Activated T-cell treated with anti-CD3 and anti-CD28 coated beads for 4 hours (primary cell): ENCODE measurements at regions not wholly inside any gene's neighbourhood (a gene's known extent, or its start where the extent isn't known, plus 50 kb on each side); places are given as distances from the start of the nearest gene placed in this dataset.
"Not testable (repeated sequence)": the region's sequence is repeated elsewhere in the genome, so short reads cannot be mapped to it uniquely, and the experiment has no call there.

ENCODE experiments used
- DNase-seq: peaks from one replicate; pipeline ENCODE4 v3.0.0-alpha.2; 2020

- DNase-seq: no peak
These were observed 58.2 kb downstream of the RPRM start for GRCh38 chr2:153420394-153420793.

- no peak for DNase-seq
These were observed 61.5 kb downstream of the RPRM start for GRCh38 chr2:153417077-153417476.

DNA sequence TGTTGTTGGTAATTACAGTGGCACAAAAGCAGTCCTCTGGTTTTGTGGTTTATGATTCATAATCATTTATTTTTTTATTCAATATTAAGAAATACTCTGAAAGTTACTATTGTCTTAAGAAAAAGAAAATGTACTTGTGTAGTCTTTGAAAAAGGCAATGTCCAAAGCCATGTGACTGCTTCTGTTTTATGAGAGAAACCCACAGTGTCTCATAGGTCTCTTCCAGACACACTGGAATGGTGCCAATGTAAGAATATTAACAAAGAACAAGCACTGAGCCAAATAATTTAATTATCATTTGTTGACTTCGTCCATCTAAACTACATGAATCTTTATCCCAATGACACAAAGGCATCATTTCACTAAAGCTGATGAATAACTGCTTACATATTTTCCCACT, 62.5 kb downstream of the RPRM start:
- DNase-seq: no peak

DNA sequence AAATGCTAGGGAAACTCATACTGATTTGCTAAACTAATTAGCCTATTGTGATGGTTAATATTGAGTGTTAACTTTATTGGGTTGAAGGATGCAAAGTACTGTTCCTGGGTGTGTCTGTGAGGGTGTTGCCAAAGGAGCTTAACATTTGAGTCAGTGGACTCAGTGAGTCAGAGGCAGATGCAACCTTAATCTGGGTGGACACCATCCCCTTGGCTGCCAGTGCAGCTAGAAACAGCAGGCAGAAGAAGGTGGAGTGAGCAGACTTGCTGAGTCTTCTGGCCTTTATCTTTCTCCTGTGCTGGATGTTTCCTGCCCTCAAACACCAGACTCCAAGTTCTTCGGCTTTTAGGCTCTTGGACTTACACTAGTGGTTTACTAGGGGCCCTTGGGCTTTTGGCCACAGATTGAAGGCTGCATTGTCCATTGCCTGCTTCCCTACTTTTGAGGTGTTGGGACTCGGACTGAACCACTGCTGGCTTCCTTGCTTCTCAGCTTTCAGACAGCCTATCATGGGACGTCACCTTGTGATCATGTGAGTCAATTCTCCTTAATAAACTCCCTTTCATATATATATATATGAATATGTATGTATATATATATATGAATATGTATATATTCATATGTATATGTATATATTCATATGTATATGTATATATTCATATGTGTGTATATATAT, 69.7 kb downstream of the RPRM start:
- DNase-seq: no peak

DNA sequence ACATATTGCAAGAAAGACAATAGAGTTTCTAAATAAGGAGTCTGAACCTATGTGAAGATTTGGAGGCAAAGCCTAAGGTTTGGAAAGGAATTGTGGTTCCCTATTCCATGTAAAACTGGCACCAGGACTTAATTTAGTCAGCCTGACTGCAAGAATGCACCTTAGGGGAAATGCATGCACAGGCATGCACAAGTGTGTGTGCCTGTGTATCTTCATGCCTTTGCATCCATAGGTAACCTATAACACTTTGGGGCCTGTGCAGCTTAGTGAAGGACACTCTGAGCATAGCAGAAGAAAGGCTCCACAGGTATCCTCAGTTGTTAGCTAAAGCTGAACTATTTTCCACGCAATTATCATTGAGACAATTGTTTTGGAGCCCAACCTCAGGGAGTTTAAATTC, 73.4 kb downstream of the RPRM start:
- no peak for DNase-seq

DNA sequence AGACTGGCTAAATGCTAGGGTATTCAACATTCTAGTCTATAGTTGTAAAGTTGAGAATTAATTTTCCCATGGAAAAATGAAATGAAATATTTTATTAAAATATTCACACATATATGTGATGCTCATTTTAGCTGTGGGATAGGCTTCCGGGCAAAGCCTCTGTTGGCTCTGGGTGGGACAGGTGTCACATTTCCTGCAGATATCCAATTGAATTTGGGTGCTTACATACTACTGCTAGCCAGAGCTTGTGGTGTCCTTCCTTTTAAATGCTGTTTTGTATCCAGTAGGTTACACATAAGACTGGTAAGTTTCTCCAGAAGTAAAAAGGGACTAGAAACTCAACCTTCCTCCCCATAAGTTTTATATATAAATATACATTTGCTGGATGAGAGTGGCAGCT, 73.8 kb downstream of the RPRM start:
- no peak for DNase-seq

- DNase-seq: no peak
These were observed 74.6 kb downstream of the RPRM start for GRCh38 chr2:153403940-153404339.

- not testable (repeated sequence) for DNase-seq
These were observed 75.2 kb downstream of the RPRM start for GRCh38 chr2:153403352-153403751.

DNA sequence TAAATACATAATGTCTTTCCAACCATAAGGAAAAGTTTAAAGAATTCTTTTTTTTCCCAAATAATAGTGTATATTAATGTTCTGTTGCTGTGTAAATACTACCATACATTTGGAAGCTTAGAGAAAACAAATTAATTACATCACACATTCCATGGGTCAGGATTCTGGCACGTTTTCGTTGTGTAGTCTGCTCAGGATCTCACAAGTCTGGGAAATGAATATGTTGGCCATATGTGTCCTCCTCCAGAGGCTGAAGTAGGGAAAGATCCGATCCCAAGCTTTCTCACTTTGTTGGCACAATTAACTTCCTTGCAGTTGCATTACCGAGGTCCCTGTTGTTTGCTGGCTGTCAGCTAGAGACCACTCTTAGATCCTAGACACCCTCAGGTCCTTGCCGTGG, 83.9 kb downstream of the RPRM start:
- DNase-seq: no peak

DNA sequence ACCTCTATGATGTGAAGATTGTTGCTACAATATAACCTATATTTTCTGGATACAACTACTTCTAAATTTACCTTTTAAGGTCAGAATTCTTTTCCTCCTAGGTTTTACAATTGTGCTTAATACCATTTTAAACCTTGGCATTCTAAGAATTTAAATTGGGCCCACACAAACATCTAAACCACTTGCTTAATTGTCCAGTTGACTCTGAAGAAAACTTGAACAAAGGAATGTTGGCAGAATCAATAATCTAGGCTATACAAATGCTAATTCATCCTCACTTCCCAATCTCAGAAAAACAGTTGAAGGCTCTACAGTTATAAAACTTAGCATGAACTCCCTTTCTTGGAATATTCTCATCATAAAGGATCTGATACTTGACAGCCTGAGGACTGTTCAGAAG, 84.3 kb downstream of the RPRM start:
- no peak for DNase-seq

- DNase-seq: no peak
These were observed 85.0 kb downstream of the RPRM start for GRCh38 chr2:153393518-153393917.

DNA sequence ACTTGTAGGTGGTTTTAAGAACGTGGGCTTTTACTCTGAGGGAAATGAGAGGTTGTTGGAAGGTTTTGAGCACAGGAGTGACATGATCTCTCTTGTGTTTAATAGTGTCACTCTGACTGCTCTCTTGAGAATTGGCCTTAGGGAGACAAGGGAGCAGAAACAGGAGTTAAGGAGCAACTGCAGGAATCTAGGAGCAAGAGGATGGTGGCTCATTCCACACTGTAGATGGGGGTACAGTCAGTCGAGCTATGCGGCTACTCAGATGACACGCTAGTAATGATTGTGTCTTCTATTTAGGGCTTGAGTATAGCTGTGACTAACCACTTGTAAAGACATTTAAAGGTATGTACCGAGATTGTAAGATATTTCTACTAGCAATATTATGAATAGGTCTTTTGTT, 87.4 kb downstream of the RPRM start:
- no peak for DNase-seq

GRCh38 chr2:153388246-153388645, 90.3 kb downstream of the RPRM start:
- no peak for DNase-seq

GRCh38 chr2:153387203-153387602, 91.4 kb downstream of the RPRM start:
- DNase-seq: no peak

GRCh38 chr2:153386481-153386897, 92.1 kb downstream of the RPRM start:
- no peak for DNase-seq

GRCh38 chr2:153373510-153374279, 104.9 kb downstream of the RPRM start:
- DNase-seq: no peak

- DNase-seq: no peak
These were observed 118.3 kb downstream of the RPRM start for GRCh38 chr2:153360239-153360638.

- no peak for DNase-seq
These were observed 124.2 kb downstream of the RPRM start for GRCh38 chr2:153354377-153354776.

DNA sequence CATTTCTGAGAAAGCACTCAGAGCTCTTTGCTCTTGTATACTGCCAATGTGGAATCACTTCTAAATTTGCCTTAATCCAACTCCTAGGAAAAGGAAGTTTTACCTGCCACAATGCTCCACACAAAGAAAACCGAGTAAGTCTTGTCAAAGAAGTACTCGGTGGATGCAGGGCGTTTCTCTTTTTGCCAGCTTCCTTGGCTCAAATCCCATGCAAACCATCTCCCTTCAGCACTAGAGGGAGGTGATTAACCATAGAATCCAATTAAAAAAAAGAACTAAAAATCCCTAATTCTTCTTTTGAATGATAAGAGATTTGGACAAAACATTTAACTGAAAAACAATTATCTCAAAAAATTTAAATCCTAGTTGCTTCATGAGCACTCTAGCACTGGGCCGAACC, 129.0 kb downstream of the RPRM start:
- DNase-seq: no peak

DNA sequence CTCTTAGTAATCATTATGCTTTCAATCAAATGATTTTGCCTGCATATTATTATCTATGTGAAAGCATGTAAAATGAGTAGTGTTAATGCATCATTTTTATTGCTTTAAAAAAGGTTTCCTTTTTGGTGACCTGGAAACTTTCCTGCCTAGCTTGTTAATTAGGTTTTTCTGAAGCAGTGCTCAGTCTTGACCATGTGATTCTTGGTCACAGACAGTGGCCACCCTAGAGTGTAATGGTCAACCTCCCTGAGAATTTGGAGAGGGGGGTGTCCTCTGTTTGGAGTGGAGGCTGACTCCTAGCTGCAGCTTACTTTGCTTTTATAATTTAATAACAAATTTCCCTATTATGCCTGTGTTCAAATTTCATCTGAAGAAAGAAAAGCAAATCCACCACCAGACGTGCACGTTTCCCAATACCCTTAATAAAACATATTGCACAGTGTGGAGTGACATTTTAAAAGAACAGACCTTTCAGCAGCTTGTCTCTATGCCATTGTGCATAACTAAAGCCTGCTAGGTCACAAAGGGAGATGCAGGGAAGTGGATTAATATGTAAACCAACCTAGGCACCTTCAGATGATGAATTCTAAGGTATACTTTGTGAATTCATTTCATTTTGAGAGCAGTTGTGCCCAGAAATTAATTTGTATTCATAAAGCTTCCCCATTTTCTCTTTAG, 130.6 kb downstream of the RPRM start:
- DNase-seq: no peak

- no peak for DNase-seq
These were observed 157.7 kb downstream of the RPRM start for GRCh38 chr2:153320879-153321278.

- DNase-seq: no peak
These were observed 167.1 kb downstream of the RPRM start for GRCh38 chr2:153311432-153311831.

GRCh38 chr2:153308466-153308865, 170.1 kb downstream of the RPRM start:
- DNase-seq: no peak

DNA sequence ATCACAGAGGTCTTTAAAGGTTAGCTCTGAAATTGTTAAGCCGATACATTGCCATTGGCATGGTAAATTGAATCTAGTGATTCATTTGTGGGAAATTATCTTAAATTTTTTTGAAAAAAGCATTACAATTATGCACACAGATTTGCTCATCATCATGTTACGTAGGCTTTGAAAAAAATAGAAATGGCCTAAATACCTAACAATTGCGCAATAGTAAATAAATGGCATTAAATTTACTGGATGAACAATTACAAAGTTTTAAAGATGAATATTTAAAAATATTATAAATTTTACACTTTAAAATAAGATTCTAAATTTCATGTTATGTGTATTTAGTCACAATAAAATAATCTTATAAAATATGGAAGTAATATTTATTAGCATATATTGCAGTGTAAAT, 171.3 kb downstream of the RPRM start:
- DNase-seq: no peak
